GM21576 (cell line): ENCODE measurements at regions not wholly inside any gene's neighbourhood (a gene's known extent, or its start where the extent isn't known, plus 50 kb on each side); places are given as distances from the start of the nearest gene placed in this dataset.
"Not testable (repeated sequence)": the region's sequence is repeated elsewhere in the genome, so short reads cannot be mapped to it uniquely, and the experiment has no call there.

Experiments used
- ATAC-seq: cut with Tn5 transposase; IDR thresholded peaks from one replicate; pipeline ENCODE4 v1.9.1; 2021; ENCODE audit warnings: mild to moderate bottlenecking, moderate library complexity; ENCODE audit not compliant: unreplicated experiment

DNA sequence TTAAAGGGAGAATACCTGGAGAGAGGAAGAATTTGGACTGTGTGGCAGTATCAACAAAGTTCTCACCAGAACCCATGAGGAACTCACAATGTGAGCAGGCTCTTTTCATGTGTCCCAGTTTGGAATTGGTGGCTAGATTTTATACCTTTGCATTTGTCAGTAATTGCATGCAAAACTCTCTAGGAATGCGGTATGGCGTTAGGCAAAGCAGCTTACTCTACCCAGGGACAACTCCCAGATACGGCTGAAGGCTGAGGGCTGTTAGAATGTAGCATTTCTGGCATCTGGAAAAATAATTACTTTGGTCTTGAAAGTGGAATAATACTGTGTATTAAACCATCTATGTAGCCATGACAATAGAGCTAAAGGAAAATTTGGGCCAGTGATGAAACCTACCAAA is 635.5 kb downstream of the SLC16A7 start:
- ATAC-seq = no peak

GRCh38 chr12:60231976-60232907 is 636.4 kb downstream of the SLC16A7 start:
- ATAC-seq = no peak

GRCh38 chr12:60234611-60235195 is 638.9 kb downstream of the SLC16A7 start:
- not testable (repeated sequence) for ATAC-seq

GRCh38 chr12:60235261-60235660 is 639.4 kb downstream of the SLC16A7 start:
- no peak for ATAC-seq

DNA sequence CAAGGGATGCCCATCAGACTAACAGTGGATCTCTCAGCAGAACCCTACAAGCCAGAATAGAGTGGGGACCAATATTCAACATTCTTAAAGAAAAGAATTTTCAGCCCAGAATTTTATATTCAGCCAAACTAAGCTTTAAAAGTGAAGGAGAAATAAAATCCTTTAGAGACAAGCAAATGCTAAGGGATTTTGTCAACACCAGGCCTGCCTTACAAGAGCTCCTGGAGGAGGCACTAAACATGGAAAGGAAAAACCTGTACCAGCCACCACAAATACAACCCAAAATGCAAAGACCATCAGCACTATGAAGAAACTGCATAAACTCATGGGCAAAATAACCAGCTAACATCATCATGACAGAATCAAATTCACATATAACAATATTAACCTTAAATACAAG is 640.6 kb downstream of the SLC16A7 start:
- not testable (repeated sequence) for ATAC-seq

DNA sequence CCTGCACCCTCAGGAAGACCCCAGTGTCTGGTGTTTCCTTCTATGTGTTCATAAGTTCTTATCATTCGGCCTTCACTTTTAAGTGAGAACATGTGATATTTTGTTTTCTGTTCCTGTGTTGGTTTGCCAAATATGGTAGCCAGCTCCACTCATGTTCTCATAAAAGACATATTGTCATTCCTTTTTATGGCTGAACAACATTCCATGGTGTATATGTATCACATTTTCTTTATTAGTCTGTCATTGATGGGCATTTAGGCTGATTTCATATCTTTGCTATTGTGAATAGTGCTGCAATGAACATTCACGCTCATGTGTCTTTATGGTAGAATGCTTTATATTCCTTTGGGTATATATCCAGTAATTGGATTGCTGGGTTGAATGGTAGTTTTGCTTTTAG is 645.1 kb downstream of the SLC16A7 start:
- ATAC-seq = no peak

GRCh38 chr12:60251091-60251490 is 655.3 kb downstream of the SLC16A7 start:
- no peak for ATAC-seq

GRCh38 chr12:60252359-60253096 is 656.7 kb downstream of the SLC16A7 start:
- no peak for ATAC-seq

- ATAC-seq = no peak
Measured at GRCh38 chr12:60255044-60255443, 659.2 kb downstream of the SLC16A7 start.

DNA sequence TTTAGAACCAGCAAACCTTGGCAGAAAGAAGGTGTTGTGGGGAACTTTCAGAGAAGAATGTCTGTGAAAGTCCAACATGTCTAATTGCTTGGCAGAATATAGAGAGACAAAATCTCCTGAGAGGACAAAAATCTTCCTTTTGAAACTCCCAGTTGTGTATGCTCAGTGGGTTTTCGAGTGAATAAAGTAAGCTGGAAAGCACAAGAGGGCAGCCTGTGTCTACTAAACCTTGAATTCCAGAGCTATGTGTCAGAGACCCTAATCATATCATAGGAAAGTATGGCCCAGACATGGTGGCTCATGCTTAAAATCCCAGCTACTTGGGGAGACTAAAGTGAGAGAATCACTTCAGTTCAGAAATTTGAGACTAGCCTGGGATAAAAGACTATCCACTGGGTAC is 661.2 kb downstream of the SLC16A7 start:
- no peak for ATAC-seq

DNA sequence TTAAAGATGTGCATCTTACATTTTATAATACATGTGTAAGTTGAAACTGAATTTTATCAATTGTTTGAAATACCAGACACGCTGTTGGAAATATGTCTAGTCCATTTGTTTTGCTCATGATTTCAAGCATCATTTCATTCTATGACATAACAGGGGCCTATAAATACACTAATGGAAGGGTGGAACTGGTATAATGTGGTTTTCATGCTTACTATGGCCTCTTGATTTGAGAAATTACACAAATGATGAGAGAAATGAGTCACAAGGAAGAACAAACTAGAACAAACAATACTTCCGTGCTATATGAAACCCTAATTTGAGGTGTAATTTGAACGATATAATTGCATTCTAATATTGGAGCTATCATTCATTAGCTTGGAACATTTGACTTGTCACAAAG is 663.4 kb downstream of the SLC16A7 start:
- no peak for ATAC-seq

- no peak for ATAC-seq
Measured at GRCh38 chr12:60262378-60262777, 666.5 kb downstream of the SLC16A7 start.

DNA sequence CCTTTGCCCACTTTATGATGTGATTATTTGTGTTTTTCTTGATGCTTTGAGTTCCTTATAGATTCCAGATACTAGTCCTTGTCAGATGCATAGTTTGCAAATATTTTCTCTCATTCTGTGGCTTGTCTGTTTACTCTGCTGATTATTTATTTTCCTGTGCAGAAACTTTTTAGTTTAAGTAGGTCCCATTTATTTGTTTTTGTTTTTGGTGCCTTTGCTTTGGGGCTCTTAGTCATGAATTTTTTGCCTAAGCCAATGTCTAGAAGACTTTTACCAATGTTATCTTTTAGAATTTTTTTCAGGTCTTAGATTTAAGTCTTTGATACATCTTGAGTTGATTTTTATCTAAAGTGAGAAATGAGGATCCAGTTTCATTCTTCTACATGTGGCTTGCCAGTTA is 667.3 kb downstream of the SLC16A7 start:
- no peak for ATAC-seq

DNA sequence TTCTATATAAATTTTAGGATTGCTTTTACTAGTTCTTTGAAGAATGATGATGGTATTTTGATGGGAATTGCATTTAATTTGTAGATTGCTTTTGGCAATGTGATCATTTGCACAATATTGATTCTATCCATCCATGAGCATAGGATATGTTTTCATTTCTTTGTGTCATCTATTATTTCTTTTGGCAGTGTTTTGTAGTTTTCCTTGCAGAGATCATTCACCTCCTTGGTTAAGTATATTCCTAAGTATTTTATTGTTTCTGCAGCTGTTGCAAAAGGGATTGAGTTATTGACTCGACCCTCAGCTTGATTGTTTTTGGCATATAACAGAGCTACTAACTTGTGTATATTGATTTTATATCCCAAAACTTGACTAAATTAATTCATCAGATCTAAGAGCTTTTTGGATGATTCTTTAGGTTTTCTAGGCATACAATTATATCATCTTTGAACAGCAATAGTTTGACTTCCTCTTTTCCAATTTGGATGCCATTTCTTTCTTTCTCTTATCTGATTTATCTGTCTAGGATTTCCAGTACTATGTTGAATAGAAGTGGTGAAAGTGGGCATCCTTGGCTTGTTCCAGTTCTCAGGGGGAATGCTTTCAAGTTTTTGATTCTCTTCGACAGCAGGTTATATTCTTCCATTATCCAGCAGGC is 668.1 kb downstream of the SLC16A7 start:
- no peak for ATAC-seq

- no peak for ATAC-seq
Measured at GRCh38 chr12:60265741-60266140, 669.9 kb downstream of the SLC16A7 start.

- no peak for ATAC-seq
Measured at GRCh38 chr12:60266381-60266852, 670.6 kb downstream of the SLC16A7 start.

DNA sequence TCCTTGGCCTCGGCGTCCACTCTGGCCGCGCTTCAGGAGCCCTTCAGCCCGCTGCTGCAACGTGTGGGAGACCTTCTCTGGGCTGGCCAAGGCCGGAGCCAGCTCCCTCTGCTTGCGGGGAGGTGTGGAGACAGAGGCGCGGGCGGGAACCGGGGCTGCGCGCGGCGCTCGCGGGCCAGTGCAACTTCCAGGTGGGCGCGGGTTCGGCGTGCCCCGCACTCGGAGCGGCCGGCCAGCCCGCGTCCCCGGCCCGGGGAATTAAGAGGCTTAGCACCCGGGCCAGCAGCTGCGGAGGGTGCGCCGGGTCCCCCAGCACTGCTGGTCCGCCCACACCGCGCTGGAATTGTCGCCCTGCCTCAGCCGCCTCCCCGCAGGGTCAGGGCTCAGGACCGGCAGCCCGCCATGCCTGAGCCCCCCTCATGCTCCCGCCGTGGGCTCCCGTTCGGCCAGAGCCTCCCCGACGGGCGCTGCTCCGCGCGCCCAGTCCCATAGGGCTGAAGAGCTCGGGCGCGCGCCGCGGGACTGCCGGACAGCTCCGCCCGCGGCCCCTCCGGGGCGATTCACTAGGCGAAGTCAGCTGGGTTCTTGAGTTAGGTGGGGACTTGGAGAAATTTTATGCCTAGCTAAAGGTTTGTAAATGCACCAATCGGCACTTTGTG is 673.9 kb downstream of the SLC16A7 start:
- ATAC-seq = no peak

GRCh38 chr12:60271816-60272215 is 676.0 kb downstream of the SLC16A7 start:
- ATAC-seq = no peak

DNA sequence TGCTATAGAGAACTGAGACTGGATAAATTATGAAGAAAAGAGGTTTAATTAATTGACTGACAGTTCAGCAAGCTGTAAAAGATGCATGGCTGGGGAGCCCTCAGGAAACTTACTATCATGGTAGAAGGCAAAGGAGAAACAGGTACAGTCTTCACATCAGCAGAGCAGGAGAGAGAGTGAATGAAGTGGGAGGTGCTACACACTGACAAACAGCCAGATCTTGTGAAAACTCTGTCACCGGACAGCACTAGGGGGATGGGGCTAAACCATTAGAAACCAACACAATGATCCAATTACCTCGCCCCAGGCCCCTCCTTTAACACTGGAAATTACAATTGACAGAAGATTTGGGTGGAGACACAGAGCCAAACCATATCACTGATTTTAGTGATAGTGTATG is 682.4 kb downstream of the SLC16A7 start:
- no peak for ATAC-seq

- ATAC-seq = no peak
Measured at GRCh38 chr12:60279221-60279620, 683.4 kb downstream of the SLC16A7 start.
